Activated CD4-positive, alpha-beta memory T cell treated with anti-CD3 and anti-CD28 coated beads, Interleukin-2, amount 10 ng/mL, durations not matched to agents 7 days and 5 days (primary cell): ENCODE measurements at regions not wholly inside any gene's neighbourhood (a gene's known extent, or its start where the extent isn't known, plus 50 kb on each side); places are given as distances from the start of the nearest gene placed in this dataset.
"Not testable (repeated sequence)": the region's sequence is repeated elsewhere in the genome, so short reads cannot be mapped to it uniquely, and the experiment has no call there.

ENCODE experiments used
- CTCF ChIA-PET: fragments of 350-600 bp; sonication (Branson Sonifier 250); formaldehyde crosslinking; loops from one replicate; lab custom pipeline; 2021; ENCODE audit warnings: antibody characterized with exemption, inconsistent platforms; lab: Charles Lee
- POLR2A ChIA-PET: fragments of 350-600 bp; sonication (Branson Sonifier 250); formaldehyde crosslinking; loops from one replicate; lab custom pipeline; 2021; ENCODE audit warnings: antibody characterized with exemption; lab: Charles Lee
- DNase-seq: peaks from one replicate; pipeline ENCODE4 v3.0.0-alpha.2; 2020
- H3K27ac Mint-ChIP-seq: one replicate; pipeline ENCODE4 v1.8.0; 2021; ENCODE audit warnings: mild to moderate bottlenecking, mixed read lengths
- H3K27me3 Mint-ChIP-seq: one replicate; pipeline ENCODE4 v1.8.0; 2021; ENCODE audit warnings: mixed read lengths
- H3K36me3 Mint-ChIP-seq: one replicate; pipeline ENCODE4 v1.8.0; 2021; ENCODE audit warnings: low read depth, mixed read lengths
- H3K4me1 Mint-ChIP-seq: one replicate; pipeline ENCODE4 v1.8.0; 2021; ENCODE audit warnings: mixed read lengths
- H3K4me3 Mint-ChIP-seq: one replicate; pipeline ENCODE4 v1.8.0; 2021; ENCODE audit warnings: mild to moderate bottlenecking, mixed read lengths
- H3K9me3 Mint-ChIP-seq: one replicate; pipeline ENCODE4 v1.8.0; 2021; ENCODE audit warnings: mixed read lengths

DNA sequence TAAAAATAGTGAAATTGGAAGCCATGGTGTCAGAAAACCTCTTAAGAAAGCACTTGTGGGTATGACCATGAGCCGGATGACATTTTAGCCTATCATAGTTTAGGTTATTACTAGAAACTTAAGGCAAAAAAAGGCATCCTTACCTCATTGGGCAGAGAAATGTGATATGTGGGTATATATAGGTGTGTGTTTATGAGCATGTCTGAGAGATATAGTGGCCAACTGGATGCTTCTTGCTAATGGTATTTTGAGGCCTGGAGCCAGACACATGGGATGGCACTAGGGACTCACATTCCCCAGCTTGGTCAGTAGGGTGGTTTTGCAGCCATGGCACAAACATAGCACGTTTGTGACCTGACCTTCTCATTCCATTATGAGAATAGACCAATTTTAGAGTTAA is 295.6 kb upstream of the MEF2C start:
- ChIA-PET POLR2A (no interaction called here), CTCF (no interaction called here)
- no peaks in the 10 kb centered on the region for H3K4me1 Mint-ChIP-seq
- H3K27me3 Mint-ChIP-seq, result no peaks in the 10 kb centered on the region
- H3K27ac Mint-ChIP-seq, result no peak overlapping the region
- H3K36me3 Mint-ChIP-seq, result no peaks in the 10 kb centered on the region
- no peak for DNase-seq
- H3K4me3 Mint-ChIP-seq, result no peak overlapping the region
- H3K9me3 Mint-ChIP-seq, result no peaks in the 10 kb centered on the region

DNA sequence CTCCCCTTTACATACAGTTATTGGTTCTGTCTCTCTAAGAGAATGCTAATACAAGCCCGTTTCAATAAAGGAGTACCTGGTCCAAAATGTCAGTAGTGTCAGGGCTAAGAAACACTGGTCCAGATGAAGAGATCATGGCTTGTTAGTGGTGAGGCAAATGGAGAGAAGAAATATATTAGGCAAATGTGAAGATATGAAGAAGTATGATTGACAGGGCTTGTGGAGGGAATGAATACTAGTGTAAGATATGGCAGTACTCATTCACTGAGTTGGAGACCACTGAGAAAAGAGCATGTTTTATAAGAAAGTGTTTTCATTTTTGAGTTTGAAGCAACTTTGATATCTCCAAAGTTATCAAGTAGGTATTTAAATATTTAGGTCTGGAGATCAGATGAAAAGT is 290.5 kb upstream of the MEF2C start:
- Mint-ChIP-seq H3K4me1 (no peaks in the 10 kb centered on the region), H3K27ac (no peak overlapping the region), H3K9me3 (peaks cover 5% of the 10 kb centered on the region), H3K27me3 (no peaks in the 10 kb centered on the region), H3K4me3 (no peak overlapping the region), H3K36me3 (no peaks in the 10 kb centered on the region)
- CTCF ChIA-PET, result no interaction called here
- DNase-seq, result no peak
- POLR2A ChIA-PET, result no interaction called here

DNA sequence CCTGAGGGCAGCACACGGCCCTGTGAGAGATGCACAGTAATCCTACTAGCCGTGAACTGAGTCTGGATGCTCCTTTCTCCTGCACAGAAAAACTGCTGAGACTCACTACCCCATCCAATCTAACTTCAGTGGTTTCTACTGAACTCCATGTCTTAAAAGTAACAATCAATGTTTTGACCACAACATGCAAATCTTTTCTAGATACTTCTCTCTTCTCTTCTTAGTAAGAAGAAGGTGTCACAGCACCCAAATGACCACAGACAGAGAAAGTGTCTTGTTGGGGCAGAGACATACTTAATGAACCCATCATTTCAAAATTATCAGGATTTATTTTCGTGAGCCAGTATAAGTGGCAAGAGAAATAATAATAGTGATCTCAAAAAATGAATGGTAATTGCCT is 285.8 kb upstream of the MEF2C start:
- DNase-seq, result no peak
- H3K27me3 Mint-ChIP-seq, result no peaks in the 10 kb centered on the region
- ChIA-PET POLR2A (no interaction called here), CTCF (no interaction called here)
- H3K27ac Mint-ChIP-seq, result no peak overlapping the region
- H3K36me3 Mint-ChIP-seq, result no peaks in the 10 kb centered on the region
- no peaks in the 10 kb centered on the region for H3K4me1 Mint-ChIP-seq
- peaks cover 5% of the 10 kb centered on the region for H3K9me3 Mint-ChIP-seq
- no peak overlapping the region for H3K4me3 Mint-ChIP-seq

DNA sequence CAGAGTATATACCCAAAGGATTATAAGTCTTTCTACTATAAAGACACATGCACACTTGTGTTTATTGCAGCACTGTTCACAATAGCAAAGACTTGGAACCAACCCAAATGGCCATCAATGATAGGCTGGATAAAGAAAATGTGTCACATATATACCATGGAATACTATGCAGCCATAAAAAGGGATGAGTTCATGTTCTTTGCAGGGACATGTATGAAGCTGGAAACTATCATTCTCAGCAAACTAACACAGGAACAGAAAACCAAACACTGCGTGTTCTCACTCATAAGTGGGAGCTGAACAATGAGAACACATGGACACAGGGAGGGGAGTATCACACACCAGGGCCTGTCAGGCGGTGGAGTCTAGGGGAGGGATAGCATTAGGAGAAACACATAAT is 281.7 kb upstream of the MEF2C start:
- H3K9me3 Mint-ChIP-seq, H3K36me3 Mint-ChIP-seq, CTCF ChIA-PET, DNase-seq, POLR2A ChIA-PET, H3K27me3 Mint-ChIP-seq, H3K4me3 Mint-ChIP-seq, H3K4me1 Mint-ChIP-seq, H3K27ac Mint-ChIP-seq: not testable (repeated sequence)

DNA sequence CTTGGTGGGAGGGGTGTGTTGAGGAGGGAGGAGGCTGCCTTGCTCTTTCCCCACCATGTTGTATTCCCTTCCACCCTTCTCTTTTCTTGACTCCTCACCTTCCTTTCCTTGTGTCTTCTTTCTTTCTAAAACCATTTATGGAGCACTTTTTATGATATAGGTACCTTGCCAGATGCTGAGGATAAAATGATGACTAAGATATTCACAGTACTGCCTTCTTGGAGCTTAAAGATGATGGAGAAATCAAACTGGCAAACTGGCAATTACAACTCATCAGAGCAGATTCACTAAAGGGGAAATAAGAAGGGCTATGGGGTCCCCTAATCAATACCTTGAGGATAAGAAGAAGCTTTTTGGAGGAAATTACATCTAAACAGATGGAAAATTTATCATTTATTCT is 273.2 kb upstream of the MEF2C start:
- POLR2A ChIA-PET, result no interaction called here
- no peaks in the 10 kb centered on the region for H3K4me1 Mint-ChIP-seq
- no peak overlapping the region for H3K4me3 Mint-ChIP-seq
- H3K36me3 Mint-ChIP-seq, result no peaks in the 10 kb centered on the region
- H3K9me3 Mint-ChIP-seq, result peaks cover 3% of the 10 kb centered on the region
- CTCF ChIA-PET, result no interaction called here
- no peak for DNase-seq
- no peaks in the 10 kb centered on the region for H3K27me3 Mint-ChIP-seq
- H3K27ac Mint-ChIP-seq, result no peak overlapping the region

DNA sequence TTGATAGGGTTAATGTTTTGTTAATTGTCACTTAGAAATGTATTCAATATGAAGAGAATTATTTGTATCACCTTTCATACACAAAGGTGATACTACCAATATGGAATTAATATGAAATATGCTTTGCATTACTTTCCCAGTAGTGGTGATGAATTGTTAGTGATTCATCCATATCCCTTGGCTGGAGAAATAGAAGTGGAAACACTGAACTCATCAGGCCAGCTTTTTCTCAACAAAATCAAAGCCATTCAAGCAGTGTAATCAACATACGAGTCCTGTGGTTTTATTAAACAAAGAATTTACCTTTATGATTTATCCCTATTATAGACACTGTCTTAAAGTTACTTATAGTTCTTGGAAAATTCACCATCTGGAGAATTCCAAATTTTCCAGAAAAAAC is 264.0 kb upstream of the MEF2C start:
- DNase-seq, result no peak
- no peak overlapping the region for H3K27ac Mint-ChIP-seq
- no peaks in the 10 kb centered on the region for H3K27me3 Mint-ChIP-seq
- H3K4me3 Mint-ChIP-seq, result no peak overlapping the region
- peaks cover 3% of the 10 kb centered on the region for H3K9me3 Mint-ChIP-seq
- no peaks in the 10 kb centered on the region for H3K4me1 Mint-ChIP-seq
- CTCF ChIA-PET, result no interaction called here
- H3K36me3 Mint-ChIP-seq, result no peaks in the 10 kb centered on the region
- POLR2A ChIA-PET, result no interaction called here

DNA sequence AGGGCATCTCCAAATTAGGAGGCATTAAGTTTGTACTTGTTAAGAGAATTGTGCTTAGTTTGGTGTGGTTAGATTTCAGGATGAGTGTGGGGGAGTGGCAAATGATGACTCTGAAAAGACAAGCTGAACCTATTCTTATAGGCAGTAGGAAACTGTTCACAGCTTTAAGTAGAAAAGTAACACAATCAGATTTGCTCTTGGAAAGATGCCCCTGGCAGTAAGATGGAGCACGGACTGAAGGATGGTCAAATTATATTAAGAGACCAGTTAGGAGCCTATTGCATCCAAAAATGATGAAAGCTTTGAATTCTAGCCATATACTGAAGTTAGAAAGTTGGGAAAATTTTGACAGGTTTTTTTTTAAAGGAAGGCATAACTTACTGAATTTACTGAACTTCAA is 254.2 kb upstream of the MEF2C start:
- CTCF ChIA-PET, result no interaction called here
- H3K4me1 Mint-ChIP-seq, result no peaks in the 10 kb centered on the region

DNA sequence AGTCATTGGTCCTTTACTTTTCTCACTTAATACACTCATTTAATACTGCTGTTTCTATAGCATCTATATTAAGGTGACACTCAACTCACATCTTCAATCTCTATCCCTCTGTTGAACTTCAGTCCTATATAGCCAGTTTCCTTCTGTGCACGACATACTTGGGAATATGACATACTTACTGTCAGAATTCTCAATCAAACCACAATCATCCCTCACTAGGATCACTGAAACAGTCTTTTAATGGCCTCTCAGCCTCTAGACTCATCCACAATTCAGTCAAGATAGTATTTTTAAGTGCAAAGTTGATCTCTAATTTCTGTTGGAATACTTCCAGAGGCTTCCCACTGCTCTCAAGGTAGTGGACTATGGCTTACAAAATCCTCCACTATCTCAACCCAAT is 251.0 kb upstream of the MEF2C start:
- Mint-ChIP-seq H3K4me3 (no peak overlapping the region), H3K4me1 (no peaks in the 10 kb centered on the region), H3K9me3 (no peaks in the 10 kb centered on the region), H3K36me3 (no peaks in the 10 kb centered on the region), H3K27ac (no peak overlapping the region), H3K27me3 (no peaks in the 10 kb centered on the region)
- no peak for DNase-seq
- POLR2A ChIA-PET, result no interaction called here
- CTCF ChIA-PET, result no interaction called here

More for the DNA sequence above, 254.2 kb upstream of the MEF2C start:
- no peaks in the 10 kb centered on the region for H3K36me3 Mint-ChIP-seq
- no peaks in the 10 kb centered on the region for H3K27me3 Mint-ChIP-seq
- DNase-seq, result no peak
- no peaks in the 10 kb centered on the region for H3K9me3 Mint-ChIP-seq
- POLR2A ChIA-PET, result no interaction called here
- H3K27ac Mint-ChIP-seq, result no peak overlapping the region
- H3K4me3 Mint-ChIP-seq, result no peak overlapping the region

DNA sequence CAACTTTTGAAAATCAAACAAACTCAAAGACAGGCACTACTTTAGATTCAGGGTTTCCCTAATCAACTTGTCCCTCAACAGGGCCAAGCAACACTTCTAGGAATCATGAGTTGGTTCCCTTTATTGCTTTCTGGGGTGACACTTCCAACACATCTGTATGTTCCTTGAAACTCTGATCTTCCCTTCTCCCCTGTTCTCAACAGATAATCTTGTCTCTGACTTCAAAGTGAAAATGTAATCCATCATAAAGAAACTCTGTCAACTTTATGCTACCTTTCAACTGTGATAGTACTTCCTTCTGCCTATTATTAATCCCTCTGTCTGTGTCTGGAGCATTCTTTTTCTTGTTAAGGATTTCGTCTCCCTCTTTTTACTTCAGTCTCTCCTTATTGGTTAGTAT is 250.1 kb upstream of the MEF2C start:
- Mint-ChIP-seq H3K4me3 (no peak overlapping the region), H3K36me3 (no peaks in the 10 kb centered on the region), H3K27me3 (no peaks in the 10 kb centered on the region)

DNA sequence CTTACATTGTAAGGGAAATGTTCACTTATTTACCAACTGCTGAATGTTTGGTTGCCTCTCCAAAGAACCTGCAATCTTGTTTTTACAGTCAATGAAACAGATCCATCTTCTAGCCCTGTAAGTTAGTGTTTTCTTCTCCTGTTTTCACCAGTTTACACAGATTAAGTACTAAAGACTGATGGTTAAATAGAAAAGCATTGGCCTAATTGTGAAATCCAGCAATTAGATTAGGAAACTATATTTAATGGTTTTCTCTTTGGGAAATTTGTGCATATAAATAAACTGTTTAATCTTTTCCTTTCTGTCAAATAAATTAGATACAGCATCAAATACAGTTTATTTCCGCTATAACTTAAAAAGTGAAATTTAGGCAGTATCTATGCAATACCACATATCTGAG is 247.9 kb upstream of the MEF2C start:
- no peak for DNase-seq
- Mint-ChIP-seq H3K4me1 (no peaks in the 10 kb centered on the region), H3K36me3 (no peaks in the 10 kb centered on the region), H3K27me3 (no peaks in the 10 kb centered on the region), H3K4me3 (no peak overlapping the region), H3K9me3 (no peaks in the 10 kb centered on the region), H3K27ac (no peak overlapping the region)
- ChIA-PET CTCF (no interaction called here), POLR2A (no interaction called here)

More for the DNA sequence above, 250.1 kb upstream of the MEF2C start:
- DNase-seq, result no peak
- Mint-ChIP-seq H3K4me1 (no peaks in the 10 kb centered on the region), H3K9me3 (no peaks in the 10 kb centered on the region), H3K27ac (no peak overlapping the region)
- ChIA-PET POLR2A (no interaction called here), CTCF (no interaction called here)

DNA sequence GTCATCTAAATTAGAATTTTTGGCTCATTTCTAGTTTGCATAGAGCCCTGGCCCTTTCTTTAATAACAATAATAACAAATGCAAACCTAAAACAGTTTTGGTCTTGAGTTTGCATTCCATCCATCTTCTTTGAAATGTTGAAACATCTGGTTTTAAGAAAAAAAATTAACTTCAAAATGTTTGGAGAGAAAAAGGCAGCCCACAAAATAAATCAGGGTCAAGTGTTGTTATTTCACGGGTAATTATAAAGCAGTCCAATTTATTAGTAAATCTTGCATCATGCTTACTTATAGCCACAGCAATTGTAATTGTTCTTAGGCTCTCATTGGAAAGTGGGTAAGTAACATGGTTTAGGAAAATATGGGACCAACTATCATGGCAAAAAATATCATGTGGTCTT is 247.0 kb upstream of the MEF2C start:
- ChIA-PET POLR2A (no interaction called here), CTCF (no interaction called here)
- no peak for DNase-seq
- H3K27ac Mint-ChIP-seq, result no peak overlapping the region
- no peak overlapping the region for H3K4me3 Mint-ChIP-seq
- no peaks in the 10 kb centered on the region for H3K9me3 Mint-ChIP-seq
- no peaks in the 10 kb centered on the region for H3K4me1 Mint-ChIP-seq
- no peaks in the 10 kb centered on the region for H3K27me3 Mint-ChIP-seq
- no peaks in the 10 kb centered on the region for H3K36me3 Mint-ChIP-seq

DNA sequence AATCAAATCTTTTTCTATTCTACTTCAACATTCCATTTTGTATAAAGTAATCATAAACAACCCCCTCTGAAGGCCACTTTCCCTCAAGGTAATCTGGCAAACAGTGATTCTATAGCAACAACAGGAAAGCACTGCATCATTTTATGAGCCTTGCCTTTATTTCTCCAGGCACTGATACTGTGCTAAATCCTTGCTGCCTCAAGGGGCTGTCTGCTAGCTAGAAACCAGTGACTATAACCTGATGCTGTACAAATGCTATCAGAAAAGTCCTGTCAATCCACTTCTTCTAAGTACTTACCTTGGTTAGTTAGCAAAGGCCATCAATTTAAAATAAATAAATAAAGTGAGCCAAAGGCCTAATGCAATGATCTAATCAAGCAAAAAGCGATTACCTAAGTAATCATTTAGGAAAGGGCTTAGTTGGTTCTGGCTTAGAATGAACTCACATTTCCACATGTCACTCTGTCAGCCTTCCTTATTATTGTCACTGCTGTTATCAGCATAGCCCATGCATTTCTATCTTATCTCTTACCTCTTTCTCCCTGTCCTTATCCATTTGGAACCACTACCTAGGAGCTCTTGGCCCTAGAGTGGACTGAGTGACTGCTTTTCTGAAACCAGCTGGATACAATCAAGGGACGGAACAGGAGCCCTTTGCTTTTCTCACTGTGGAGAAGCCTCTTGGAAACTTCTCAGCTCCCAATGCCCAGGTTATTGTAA is 246.1 kb upstream of the MEF2C start:
- Mint-ChIP-seq H3K27ac (no peak overlapping the region), H3K27me3 (no peaks in the 10 kb centered on the region), H3K9me3 (no peaks in the 10 kb centered on the region), H3K4me3 (no peak overlapping the region), H3K4me1 (no peaks in the 10 kb centered on the region), H3K36me3 (no peaks in the 10 kb centered on the region)
- no peak for DNase-seq
- CTCF ChIA-PET, result no interaction called here
- POLR2A ChIA-PET, result no interaction called here

DNA sequence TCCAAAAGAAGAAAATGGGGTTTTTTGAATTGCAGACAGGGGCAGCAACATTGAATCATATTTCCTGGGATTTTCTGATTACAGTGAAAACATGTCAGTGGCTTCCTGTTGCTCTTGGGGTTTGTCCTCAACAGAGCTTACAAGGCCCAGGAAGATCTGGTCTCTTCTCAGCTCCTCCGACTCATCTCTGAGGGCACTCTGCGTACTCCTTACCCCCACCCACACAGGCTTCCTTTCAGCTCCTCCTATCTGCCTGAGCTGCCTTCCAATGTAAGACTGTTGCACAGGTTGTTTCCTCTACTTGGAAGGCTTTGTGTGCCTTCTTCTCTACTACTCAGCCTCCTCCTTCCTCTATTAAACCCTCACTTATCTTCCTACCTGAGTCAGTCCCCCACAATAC is 245.1 kb upstream of the MEF2C start:
- Mint-ChIP-seq H3K27ac (no peak overlapping the region), H3K4me3 (no peak overlapping the region), H3K27me3 (no peaks in the 10 kb centered on the region), H3K4me1 (no peaks in the 10 kb centered on the region), H3K9me3 (no peaks in the 10 kb centered on the region), H3K36me3 (no peaks in the 10 kb centered on the region)
- DNase-seq, result no peak
- POLR2A ChIA-PET, result no interaction called here
- CTCF ChIA-PET, result no interaction called here

DNA sequence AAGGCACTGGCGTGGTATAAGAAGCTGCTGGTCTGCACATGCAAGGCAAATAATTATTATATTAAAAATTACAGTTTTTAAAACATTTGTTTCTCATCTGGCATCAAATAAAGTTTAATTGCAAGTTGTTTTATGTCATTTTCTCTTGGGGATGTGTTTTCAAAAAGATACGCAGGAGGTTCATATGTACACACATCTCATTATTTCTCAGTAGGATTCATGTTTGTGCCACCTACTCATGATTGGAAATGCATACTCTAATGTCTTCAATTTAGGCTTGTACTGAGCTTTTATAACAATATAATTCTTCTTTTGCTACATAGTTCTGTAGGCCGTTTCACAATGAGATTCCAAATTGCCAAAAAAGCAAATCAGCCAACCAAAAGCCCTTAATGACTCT is 244.2 kb upstream of the MEF2C start:
- Mint-ChIP-seq H3K27me3 (no peaks in the 10 kb centered on the region), H3K4me3 (no peak overlapping the region), H3K36me3 (no peaks in the 10 kb centered on the region), H3K4me1 (no peaks in the 10 kb centered on the region), H3K27ac (no peak overlapping the region), H3K9me3 (no peaks in the 10 kb centered on the region)
- ChIA-PET POLR2A (no interaction called here), CTCF (no interaction called here)
- DNase-seq, result no peak
